ENCODE measurements at regions not wholly inside any gene's neighbourhood (a gene's known extent, or its start where the extent isn't known, plus 50 kb on each side); places are given as distances from the start of the nearest gene placed in this dataset.
A peak's percentile ranks its signal among the peaks of the same experiment; 100 is the strongest.
"Not testable (repeated sequence)": the region's sequence is repeated elsewhere in the genome, so short reads cannot be mapped to it uniquely, and the experiment has no call there.

- Mint-ChIP-seq H3K27ac (no peak overlapping the region), H3K36me3 (ENCODE audit: low read depth) (no peaks in the 10 kb centered on the region), H3K4me3 (no peak overlapping the region), H3K9me3 (ENCODE audit: insufficient read depth) (no peaks in the 10 kb centered on the region), H3K4me1 (ENCODE audit: low read depth) (peaks cover 8% of the 10 kb centered on the region), H3K27me3 (ENCODE audit: low read depth) (peaks cover 12% of the 10 kb centered on the region)
- no peak for ATAC-seq
- DNase-seq, result no peak
- ChIA-PET CTCF (interaction anchor here (0.7 kb wide), 1 partner anchor 160 kb away, joined by 3 read pairs; no protein-coding TSS in a partner anchor), POLR2A (no interaction called here)
Measured at GRCh38 chr12:111270239-111270638, 98.7 kb downstream of the PHETA1 start.

GRCh38 chr12:111269718-111270117, 99.2 kb downstream of the PHETA1 start:
- H3K27ac Mint-ChIP-seq, result no peak overlapping the region
- no peaks in the 10 kb centered on the region for H3K36me3 Mint-ChIP-seq (ENCODE audit: low read depth)
- H3K27me3 Mint-ChIP-seq (ENCODE audit: low read depth), result peaks cover 12% of the 10 kb centered on the region
- H3K4me3 Mint-ChIP-seq, result no peak overlapping the region
- no peaks in the 10 kb centered on the region for H3K9me3 Mint-ChIP-seq (ENCODE audit: insufficient read depth)
- ChIA-PET POLR2A (no interaction called here), CTCF (no interaction called here)
- peaks cover 9% of the 10 kb centered on the region for H3K4me1 Mint-ChIP-seq (ENCODE audit: low read depth)
- ATAC-seq, result no peak
- no peak for DNase-seq

- H3K27ac Mint-ChIP-seq, result no peak overlapping the region
- ATAC-seq (no peak), DNase-seq (peak; percentile 24)
- peaks cover 12% of the 10 kb centered on the region for H3K27me3 Mint-ChIP-seq (ENCODE audit: low read depth)
- peaks cover 9% of the 10 kb centered on the region for H3K4me1 Mint-ChIP-seq (ENCODE audit: low read depth)
- no peak overlapping the region for H3K4me3 Mint-ChIP-seq
- ChIA-PET CTCF (no interaction called here), POLR2A (no interaction called here)
- H3K36me3 Mint-ChIP-seq (ENCODE audit: low read depth), result no peaks in the 10 kb centered on the region
- no peaks in the 10 kb centered on the region for H3K9me3 Mint-ChIP-seq (ENCODE audit: insufficient read depth)
Measured at GRCh38 chr12:111268738-111269572, 99.9 kb downstream of the PHETA1 start.

GRCh38 chr12:111267144-111267543, 101.8 kb downstream of the PHETA1 start:
- DNase-seq (no peak), ATAC-seq (no peak)
- ChIA-PET CTCF (interaction anchor here (1.1 kb wide), 1 partner anchor 32 kb away, joined by 5 read pairs; no protein-coding TSS in a partner anchor), POLR2A (no interaction called here)
- Mint-ChIP-seq H3K27ac (no peak overlapping the region), H3K4me1 (ENCODE audit: low read depth) (peaks cover 4% of the 10 kb centered on the region), H3K27me3 (ENCODE audit: low read depth) (peaks cover 12% of the 10 kb centered on the region), H3K4me3 (no peak overlapping the region), H3K9me3 (ENCODE audit: insufficient read depth) (no peaks in the 10 kb centered on the region), H3K36me3 (ENCODE audit: low read depth) (no peaks in the 10 kb centered on the region)

- ATAC-seq (no peak), DNase-seq (no peak)
- H3K4me3 Mint-ChIP-seq, result no peak overlapping the region
- POLR2A ChIA-PET, result no interaction called here
- CTCF ChIA-PET, result interaction anchor here (1.2 kb wide), 1 partner anchor 10 kb away, joined by 4 read pairs; no protein-coding TSS in a partner anchor
- H3K27ac Mint-ChIP-seq, result no peak overlapping the region
- H3K4me1 Mint-ChIP-seq (ENCODE audit: low read depth), result peaks cover 1% of the 10 kb centered on the region
- no peaks in the 10 kb centered on the region for H3K9me3 Mint-ChIP-seq (ENCODE audit: insufficient read depth)
- H3K36me3 Mint-ChIP-seq (ENCODE audit: low read depth), result no peaks in the 10 kb centered on the region
- no peaks in the 10 kb centered on the region for H3K27me3 Mint-ChIP-seq (ENCODE audit: low read depth)
Measured at GRCh38 chr12:111261911-111262676, 106.8 kb downstream of the PHETA1 start.

- no peak overlapping the region for H3K27ac Mint-ChIP-seq
- ATAC-seq, result no peak
- POLR2A ChIA-PET, result no interaction called here
- DNase-seq, result no peak
- no peak overlapping the region for H3K4me3 Mint-ChIP-seq
- H3K27me3 Mint-ChIP-seq (ENCODE audit: low read depth), result no peaks in the 10 kb centered on the region
- H3K36me3 Mint-ChIP-seq (ENCODE audit: low read depth), result no peaks in the 10 kb centered on the region
- peaks cover 1% of the 10 kb centered on the region for H3K4me1 Mint-ChIP-seq (ENCODE audit: low read depth)
- CTCF ChIA-PET, result no interaction called here
- no peaks in the 10 kb centered on the region for H3K9me3 Mint-ChIP-seq (ENCODE audit: insufficient read depth)
Measured at GRCh38 chr12:111260732-111261131, 108.2 kb downstream of the PHETA1 start.

GRCh38 chr12:111259231-111259630, 109.7 kb downstream of the PHETA1 start:
- Mint-ChIP-seq H3K27ac (no peak overlapping the region), H3K36me3 (ENCODE audit: low read depth) (no peaks in the 10 kb centered on the region), H3K4me1 (ENCODE audit: low read depth) (no peaks in the 10 kb centered on the region), H3K9me3 (ENCODE audit: insufficient read depth) (no peaks in the 10 kb centered on the region), H3K4me3 (no peak overlapping the region), H3K27me3 (ENCODE audit: low read depth) (no peaks in the 10 kb centered on the region)
- POLR2A ChIA-PET, result no interaction called here
- CTCF ChIA-PET, result interaction anchor here (1.0 kb wide), 1 partner anchor 13 kb away, joined by 3 read pairs; no protein-coding TSS in a partner anchor
- no peak for ATAC-seq
- no peak for DNase-seq

GRCh38 chr12:111258081-111258480, 110.8 kb downstream of the PHETA1 start:
- H3K27me3 Mint-ChIP-seq (ENCODE audit: low read depth); ATAC-seq; CTCF ChIA-PET; H3K4me3 Mint-ChIP-seq; POLR2A ChIA-PET; H3K27ac Mint-ChIP-seq; H3K9me3 Mint-ChIP-seq (ENCODE audit: insufficient read depth); DNase-seq; H3K4me1 Mint-ChIP-seq (ENCODE audit: low read depth); H3K36me3 Mint-ChIP-seq (ENCODE audit: low read depth): not testable (repeated sequence)

GRCh38 chr12:111257435-111257902, 111.4 kb downstream of the PHETA1 start:
- Mint-ChIP-seq H3K4me1 (ENCODE audit: low read depth) (no peaks in the 10 kb centered on the region), H3K36me3 (ENCODE audit: low read depth) (no peaks in the 10 kb centered on the region)

GRCh38 chr12:111256629-111257434, 112.1 kb downstream of the PHETA1 start:
- no peaks in the 10 kb centered on the region for H3K9me3 Mint-ChIP-seq (ENCODE audit: insufficient read depth)
- no peak overlapping the region for H3K27ac Mint-ChIP-seq
- ATAC-seq, result no peak
- H3K27me3 Mint-ChIP-seq (ENCODE audit: low read depth), result no peaks in the 10 kb centered on the region
- DNase-seq, result no peak
- H3K4me1 Mint-ChIP-seq (ENCODE audit: low read depth), result no peaks in the 10 kb centered on the region
- no peaks in the 10 kb centered on the region for H3K36me3 Mint-ChIP-seq (ENCODE audit: low read depth)
- CTCF ChIA-PET, result no interaction called here
- POLR2A ChIA-PET, result no interaction called here
- no peak overlapping the region for H3K4me3 Mint-ChIP-seq

More at GRCh38 chr12:111257435-111257902, 111.4 kb downstream of the PHETA1 start:
- ATAC-seq, result no peak
- no peak for DNase-seq
- no peak overlapping the region for H3K27ac Mint-ChIP-seq
- H3K27me3 Mint-ChIP-seq (ENCODE audit: low read depth), result no peaks in the 10 kb centered on the region
- H3K4me3 Mint-ChIP-seq, result no peak overlapping the region
- ChIA-PET CTCF (no interaction called here), POLR2A (no interaction called here)
- H3K9me3 Mint-ChIP-seq (ENCODE audit: insufficient read depth), result no peaks in the 10 kb centered on the region

GRCh38 chr12:111255261-111255660, 113.6 kb downstream of the PHETA1 start:
- Mint-ChIP-seq H3K36me3 (ENCODE audit: low read depth) (no peaks in the 10 kb centered on the region), H3K27ac (no peak overlapping the region), H3K4me3 (no peak overlapping the region), H3K9me3 (ENCODE audit: insufficient read depth) (no peaks in the 10 kb centered on the region), H3K4me1 (ENCODE audit: low read depth) (no peaks in the 10 kb centered on the region), H3K27me3 (ENCODE audit: low read depth) (no peaks in the 10 kb centered on the region)
- ChIA-PET POLR2A (no interaction called here), CTCF (no interaction called here)
- no peak for ATAC-seq
- no peak for DNase-seq

- H3K36me3 Mint-ChIP-seq (ENCODE audit: low read depth), result no peaks in the 10 kb centered on the region
- CTCF ChIA-PET, result no interaction called here
- DNase-seq, result no peak
Measured at GRCh38 chr12:111254106-111254505, 114.8 kb downstream of the PHETA1 start.

More at GRCh38 chr12:111254106-111254505, 114.8 kb downstream of the PHETA1 start:
- Mint-ChIP-seq H3K9me3 (ENCODE audit: insufficient read depth) (no peaks in the 10 kb centered on the region), H3K27ac (no peak overlapping the region), H3K27me3 (ENCODE audit: low read depth) (no peaks in the 10 kb centered on the region), H3K4me3 (no peak overlapping the region), H3K4me1 (ENCODE audit: low read depth) (no peaks in the 10 kb centered on the region)
- POLR2A ChIA-PET, result no interaction called here
- no peak for ATAC-seq
